Stomach smooth muscle (tissue), 2 donors: ENCODE measurements at regions not wholly inside any gene's neighbourhood (a gene's known extent, or its start where the extent isn't known, plus 50 kb on each side); places are given as distances from the start of the nearest gene placed in this dataset.

Experiments
- H3K27ac ChIP-seq: one replicate; pipeline ENCODE4 v1.7.0; 2013; ENCODE audit warnings: mild to moderate bottlenecking, low read length, inconsistent platforms
- H3K27me3 ChIP-seq, 2 donors: one replicate each; pipeline ENCODE4 v1.7.0; 2013; ENCODE audit warnings: low read length in 2 of 2; ENCODE audit not compliant: insufficient read depth in 2 of 2, control insufficient read depth in 1 of 2
- H3K36me3 ChIP-seq, 2 donors: one replicate each; pipeline ENCODE4 v1.7.0; 2013; ENCODE audit warnings: low read length in 2 of 2; ENCODE audit not compliant: control insufficient read depth in 2 of 2, insufficient read depth in 2 of 2
- H3K4me1 ChIP-seq: one replicate; pipeline ENCODE4 v1.7.0; 2013; ENCODE audit warnings: low read length; ENCODE audit not compliant: control insufficient read depth, insufficient read depth
- H3K4me3 ChIP-seq, 2 donors: one replicate each; pipeline ENCODE4 v1.7.0; 2013; ENCODE audit warnings: low read length in 2 of 2
- H3K9ac ChIP-seq, 2 donors: one replicate each; pipeline ENCODE4 v1.7.0; 2013; ENCODE audit warnings: low read length in 2 of 2, mild to moderate bottlenecking in 1 of 2
- H3K9me3 ChIP-seq, 2 donors: one replicate each; pipeline ENCODE4 v1.7.0; 2013; ENCODE audit warnings: low read length in 2 of 2; ENCODE audit not compliant: control insufficient read depth in 2 of 2
- donor health status: healthy.
- donor health status: Pancreatic carcinoma.

- no peaks in the 10 kb centered on the region for H3K36me3 ChIP-seq
- H3K9me3 ChIP-seq = no peaks in the 10 kb centered on the region
- no peaks in the 10 kb centered on the region for H3K4me1 ChIP-seq
- H3K27me3 ChIP-seq = no peaks in the 10 kb centered on the region
- no peak overlapping the region for H3K4me3 ChIP-seq
- H3K9ac ChIP-seq = no peak overlapping the region
- no peak overlapping the region for H3K27ac ChIP-seq
Observed at GRCh38 chr3:80870476-80871041, 890.9 kb downstream of the GBE1 start.

GRCh38 chr3:80855482-80855881, 906.0 kb downstream of the GBE1 start:
- H3K9me3 ChIP-seq = no peaks in the 10 kb centered on the region
- H3K27me3 ChIP-seq = no peaks in the 10 kb centered on the region
- no peak overlapping the region for H3K27ac ChIP-seq
- no peaks in the 10 kb centered on the region for H3K4me1 ChIP-seq
- no peak overlapping the region for H3K9ac ChIP-seq
- H3K36me3 ChIP-seq = no peaks in the 10 kb centered on the region
- no peak overlapping the region for H3K4me3 ChIP-seq

DNA sequence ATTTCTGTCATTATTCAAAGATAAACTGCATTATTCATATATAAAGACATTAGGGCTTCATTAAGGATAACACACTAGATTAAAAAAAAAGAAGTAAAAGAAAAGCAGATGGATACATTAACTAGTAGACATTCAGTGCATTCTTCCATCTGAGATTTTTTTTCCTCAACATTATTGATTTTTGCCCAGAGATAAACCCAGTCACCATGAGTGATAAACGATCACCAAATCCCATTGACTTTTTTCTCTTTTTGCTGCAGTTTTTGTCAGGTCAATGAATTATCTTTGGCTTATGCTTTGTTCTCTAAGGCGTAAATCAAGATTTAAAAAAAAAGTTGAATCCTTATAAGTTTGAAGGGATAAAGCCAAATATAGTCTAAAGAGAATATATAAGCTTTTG, 925.0 kb downstream of the GBE1 start:
- Histone ChIP-seq H3K27me3 (no peaks in the 10 kb centered on the region), H3K9ac (no peak overlapping the region), H3K4me1 (no peaks in the 10 kb centered on the region), H3K9me3 (no peaks in the 10 kb centered on the region), H3K36me3 (no peaks in the 10 kb centered on the region), H3K4me3 (no peak overlapping the region), H3K27ac (no peak overlapping the region)

DNA sequence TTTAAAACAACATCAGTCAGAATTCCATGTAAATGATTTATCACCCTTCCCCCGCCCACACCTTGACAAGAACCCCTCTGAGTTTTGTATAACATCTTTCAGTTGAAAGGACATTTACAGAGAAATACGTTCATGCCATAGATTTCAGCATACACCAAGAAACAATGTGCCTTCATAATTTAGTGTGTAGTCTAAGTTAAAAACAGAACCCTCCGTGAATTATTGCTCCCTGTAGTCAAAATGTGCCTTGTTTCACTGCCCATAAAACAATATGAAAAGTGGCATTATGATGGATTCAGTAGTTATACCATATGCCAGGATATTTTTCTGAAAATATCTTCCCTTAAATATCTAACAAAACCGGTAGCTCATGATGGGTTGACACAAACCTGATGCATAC, 953.9 kb downstream of the GBE1 start:
- Histone ChIP-seq H3K4me1 (no peaks in the 10 kb centered on the region), H3K27ac (no peak overlapping the region), H3K27me3 (no peaks in the 10 kb centered on the region), H3K9ac (no peak overlapping the region), H3K4me3 (no peak overlapping the region), H3K9me3 (no peaks in the 10 kb centered on the region), H3K36me3 (no peaks in the 10 kb centered on the region)

- Histone ChIP-seq H3K27me3 (no peaks in the 10 kb centered on the region), H3K9ac (no peak overlapping the region), H3K27ac (no peak overlapping the region), H3K4me3 (no peak overlapping the region), H3K9me3 (no peaks in the 10 kb centered on the region), H3K36me3 (no peaks in the 10 kb centered on the region), H3K4me1 (no peaks in the 10 kb centered on the region)
Observed at GRCh38 chr3:80806673-80807072, 954.8 kb downstream of the GBE1 start.

DNA sequence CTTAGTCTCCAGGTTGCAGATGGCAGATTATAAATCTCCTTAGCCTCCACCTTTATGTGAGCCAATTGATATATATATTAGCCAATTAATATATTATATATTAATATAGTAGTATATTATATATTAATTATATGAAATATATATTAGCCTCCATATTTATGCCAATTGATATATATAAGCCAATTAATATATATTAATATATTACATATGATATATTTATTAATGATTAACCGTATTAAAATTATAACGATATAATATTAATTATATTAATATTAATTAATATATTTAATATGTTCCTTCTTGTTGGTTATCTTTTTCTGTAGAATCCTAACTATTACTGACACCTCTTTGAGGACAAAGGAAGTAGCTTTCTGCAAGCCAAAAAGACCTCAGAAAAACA, 972.5 kb downstream of the GBE1 start:
- Histone ChIP-seq H3K4me3 (no peak overlapping the region), H3K27me3 (no peaks in the 10 kb centered on the region), H3K27ac (no peak overlapping the region), H3K9me3 (no peaks in the 10 kb centered on the region), H3K4me1 (no peaks in the 10 kb centered on the region), H3K9ac (no peak overlapping the region), H3K36me3 (no peaks in the 10 kb centered on the region)

DNA sequence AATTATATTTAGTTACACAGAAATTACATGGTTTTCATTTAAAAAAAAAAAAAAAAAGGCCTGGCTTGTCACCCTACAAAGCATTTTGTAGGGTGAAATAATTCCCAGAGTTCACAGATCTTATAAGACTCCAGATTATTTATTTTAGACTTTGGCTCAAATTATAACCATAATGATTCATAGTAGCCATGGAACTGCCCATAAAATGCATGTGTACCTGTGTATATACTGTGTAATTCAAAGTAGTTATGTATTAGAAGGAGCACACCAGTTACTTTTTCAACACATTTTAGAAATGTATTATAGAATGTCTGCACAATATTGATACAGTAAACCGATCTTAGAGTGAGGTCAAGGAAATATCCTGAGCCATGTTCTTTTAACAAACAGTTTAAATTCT, 975.6 kb downstream of the GBE1 start:
- no peaks in the 10 kb centered on the region for H3K27me3 ChIP-seq
- H3K27ac ChIP-seq = no peak overlapping the region
- no peaks in the 10 kb centered on the region for H3K9me3 ChIP-seq
- no peak overlapping the region for H3K4me3 ChIP-seq
- H3K9ac ChIP-seq = no peak overlapping the region
- no peaks in the 10 kb centered on the region for H3K4me1 ChIP-seq
- no peaks in the 10 kb centered on the region for H3K36me3 ChIP-seq

- H3K4me3 ChIP-seq = no peak overlapping the region
Observed at GRCh38 chr3:80785475-80785874, 976.0 kb downstream of the GBE1 start.

DNA sequence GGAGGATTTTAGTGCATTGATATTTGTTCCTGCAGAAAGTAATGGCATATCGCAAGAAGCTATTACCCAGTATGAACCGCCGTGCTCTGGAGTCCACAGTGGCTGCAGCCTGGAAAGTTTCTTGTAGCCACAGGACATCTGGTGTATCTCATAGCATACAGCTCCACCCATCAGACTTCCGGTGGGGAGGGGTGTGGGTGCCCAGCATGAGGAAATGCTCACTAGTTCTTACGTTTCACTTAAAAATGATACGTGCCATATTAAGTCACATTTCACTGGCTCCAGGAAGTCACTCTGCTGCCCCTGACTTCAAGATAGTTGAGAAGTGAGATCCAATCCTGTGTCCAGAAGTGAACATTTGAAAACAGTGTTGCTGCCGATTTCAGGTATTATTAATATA, 990.4 kb downstream of the GBE1 start:
- Histone ChIP-seq H3K9ac (no peak overlapping the region), H3K36me3 (no peaks in the 10 kb centered on the region), H3K4me1 (no peaks in the 10 kb centered on the region), H3K27me3 (no peaks in the 10 kb centered on the region), H3K27ac (no peak overlapping the region), H3K4me3 (peak overlapping the region in 1 of 2 donors; percentile 31), H3K9me3 (no peaks in the 10 kb centered on the region)

More at GRCh38 chr3:80785475-80785874, 976.0 kb downstream of the GBE1 start:
- no peaks in the 10 kb centered on the region for H3K9me3 ChIP-seq
- no peaks in the 10 kb centered on the region for H3K36me3 ChIP-seq
- no peaks in the 10 kb centered on the region for H3K27me3 ChIP-seq
- no peak overlapping the region for H3K27ac ChIP-seq
- no peak overlapping the region for H3K9ac ChIP-seq
- H3K4me1 ChIP-seq = no peaks in the 10 kb centered on the region

DNA sequence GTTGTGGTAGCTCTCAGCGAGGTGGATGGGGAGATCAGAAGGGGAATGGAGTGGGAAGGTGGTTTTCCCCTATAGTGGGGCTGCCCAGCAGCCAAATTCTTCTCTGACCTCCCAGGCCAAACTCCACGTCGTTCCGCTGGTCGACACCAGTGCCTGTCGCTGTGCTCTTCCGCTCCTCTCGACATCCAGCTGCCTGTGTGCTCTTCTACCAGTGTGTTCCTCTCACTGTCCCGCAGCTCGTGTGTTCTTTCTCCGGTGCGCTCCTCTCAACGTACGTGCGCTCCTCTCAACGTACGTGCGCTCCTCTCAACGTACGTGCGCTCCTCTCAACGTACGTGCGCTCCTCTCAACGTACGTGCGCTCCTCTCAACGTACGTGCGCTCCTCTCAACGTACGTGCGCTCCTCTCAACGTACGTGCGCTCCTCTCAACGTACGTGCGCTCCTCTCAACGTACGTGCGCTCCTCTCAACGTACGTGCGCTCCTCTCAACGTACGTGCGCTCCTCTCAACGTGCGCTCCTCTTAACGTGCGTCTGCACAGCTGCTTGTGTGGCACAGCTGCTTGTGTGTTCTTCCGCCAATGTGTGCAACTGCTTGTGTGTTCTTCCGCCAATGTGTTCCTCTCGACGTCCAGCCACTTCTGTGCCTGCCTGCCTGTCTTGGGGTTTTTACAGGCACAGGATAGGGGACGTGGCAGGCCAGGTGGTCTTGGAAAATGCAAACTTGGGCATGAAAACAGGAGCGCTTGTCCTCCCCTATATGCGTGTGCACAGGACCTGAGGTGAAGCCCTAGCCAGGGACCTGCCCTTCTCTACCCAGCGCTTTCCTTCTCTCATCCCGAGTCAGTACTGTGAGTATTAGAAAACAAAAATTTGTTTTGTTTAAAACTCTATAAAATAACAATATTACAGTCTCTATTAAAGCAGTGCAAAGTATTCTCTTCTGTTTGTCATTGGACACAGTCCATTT, 991.1 kb downstream of the GBE1 start:
- Histone ChIP-seq H3K4me1 (no peaks in the 10 kb centered on the region), H3K27ac (no peak overlapping the region), H3K4me3 (peak overlapping the region; percentile 22 to 36), H3K9me3 (no peaks in the 10 kb centered on the region), H3K27me3 (no peaks in the 10 kb centered on the region), H3K9ac (no peak overlapping the region), H3K36me3 (no peaks in the 10 kb centered on the region)

- H3K36me3 ChIP-seq = no peaks in the 10 kb centered on the region
- H3K27ac ChIP-seq = no peak overlapping the region
- H3K9ac ChIP-seq = no peak overlapping the region
- no peaks in the 10 kb centered on the region for H3K4me1 ChIP-seq
- H3K4me3 ChIP-seq = no peak overlapping the region
- H3K9me3 ChIP-seq = no peaks in the 10 kb centered on the region
- H3K27me3 ChIP-seq = no peaks in the 10 kb centered on the region
Observed at GRCh38 chr3:80769683-80770082, 991.8 kb downstream of the GBE1 start.
